Gastrocnemius medialis (tissue), 4 donors: ENCODE measurements at regions not wholly inside any gene's neighbourhood (a gene's known extent, or its start where the extent isn't known, plus 50 kb on each side); places are given as distances from the start of the nearest gene placed in this dataset.

Experiments used
- POLR2A ChIP-seq, 2 donors: fragments of 450-650 bp; IDR thresholded peaks; one replicate each; pipeline ENCODE4 v1.6.1; 2017; ENCODE audit warnings: antibody characterized with exemption in 2 of 2, mild to moderate bottlenecking in 2 of 2, moderate library complexity in 2 of 2
- TF ChIP-seq, protein P1 (sequence below), 5 experiments: fragments of 450-650 bp in 3 of 5; fragments of 200-600 bp in 2 of 5; sonication (generic) in 2 of 5; IDR thresholded peaks in 4 of 5; conservative IDR thresholded peaks in 1 of 5; 1 replicate in 4 of 5; 2 replicates in 1 of 5; pipeline ENCODE4 v1.5.1; 2016 to 2019; ENCODE audit warnings: antibody characterized with exemption in 5 of 5, mild to moderate bottlenecking in 3 of 5, moderate library complexity in 3 of 5

DNA sequence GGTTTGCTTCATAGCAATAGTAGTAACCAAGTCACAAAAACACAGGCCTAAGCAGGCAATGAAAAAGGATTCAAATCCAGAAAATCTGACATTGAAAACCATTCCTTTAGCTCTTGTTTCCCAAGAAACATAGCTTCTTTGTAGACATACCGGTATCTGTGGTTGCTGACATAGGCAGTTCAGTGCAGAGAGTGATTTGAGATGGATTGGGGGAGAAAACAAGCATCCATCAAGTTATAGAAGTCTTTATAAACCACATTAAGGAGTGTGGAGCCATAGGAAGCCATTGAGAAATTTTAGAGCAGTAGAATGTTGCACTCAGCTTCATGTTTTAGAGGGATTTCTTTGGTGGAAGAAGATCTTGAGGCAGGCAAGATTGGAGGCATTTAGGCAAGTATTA is 91.2 kb upstream of the MARCKS start:
- no peak for TF ChIP-seq POLR2A (IDR thresholded peaks at IDR 0.05)
- TF ChIP-seq, protein P1, sequence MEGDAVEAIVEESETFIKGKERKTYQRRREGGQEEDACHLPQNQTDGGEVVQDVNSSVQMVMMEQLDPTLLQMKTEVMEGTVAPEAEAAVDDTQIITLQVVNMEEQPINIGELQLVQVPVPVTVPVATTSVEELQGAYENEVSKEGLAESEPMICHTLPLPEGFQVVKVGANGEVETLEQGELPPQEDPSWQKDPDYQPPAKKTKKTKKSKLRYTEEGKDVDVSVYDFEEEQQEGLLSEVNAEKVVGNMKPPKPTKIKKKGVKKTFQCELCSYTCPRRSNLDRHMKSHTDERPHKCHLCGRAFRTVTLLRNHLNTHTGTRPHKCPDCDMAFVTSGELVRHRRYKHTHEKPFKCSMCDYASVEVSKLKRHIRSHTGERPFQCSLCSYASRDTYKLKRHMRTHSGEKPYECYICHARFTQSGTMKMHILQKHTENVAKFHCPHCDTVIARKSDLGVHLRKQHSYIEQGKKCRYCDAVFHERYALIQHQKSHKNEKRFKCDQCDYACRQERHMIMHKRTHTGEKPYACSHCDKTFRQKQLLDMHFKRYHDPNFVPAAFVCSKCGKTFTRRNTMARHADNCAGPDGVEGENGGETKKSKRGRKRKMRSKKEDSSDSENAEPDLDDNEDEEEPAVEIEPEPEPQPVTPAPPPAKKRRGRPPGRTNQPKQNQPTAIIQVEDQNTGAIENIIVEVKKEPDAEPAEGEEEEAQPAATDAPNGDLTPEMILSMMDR (IDR thresholded peaks at IDR 0.05 in 4 of 5, conservative IDR thresholded peaks at IDR 0.05 in 1 of 5): no peak
